GM23338 (cell line): ENCODE measurements at regions not wholly inside any gene's neighbourhood (a gene's known extent, or its start where the extent isn't known, plus 50 kb on each side); places are given as distances from the start of the nearest gene placed in this dataset.

Source experiments
- ATAC-seq: fragments of 200-7000 bp; cut with Tn5 transposase; 3 replicates; pipeline ENCODE4 v1.9.1; 2020
- DNase-seq: peaks from one replicate; pipeline ENCODE4 v3.0.0-alpha.2; 2015; ENCODE audit warnings: low spot score
- H2AFZ ChIP-seq: fragments of 200-600 bp; sonication (generic); 2 replicates; pipeline ENCODE4 v1.8.0; 2016; ENCODE audit warnings: antibody characterized with exemption, mild to moderate bottlenecking, moderate library complexity
- H3F3A ChIP-seq: fragments of 200-600 bp; sonication (generic); replicated peaks from 2 replicates; pipeline ENCODE4 v1.8.0; 2017; ENCODE audit warnings: antibody characterized with exemption, mixed run types, low read depth
- H3K27ac ChIP-seq: fragments of 200-600 bp; sonication (generic); 2 replicates; pipeline ENCODE4 v1.6.1; 2016; ENCODE audit warnings: low read depth
- H3K27me3 ChIP-seq: fragments of 200-600 bp; sonication (generic); 2 replicates; pipeline ENCODE4 v1.8.0; 2016; ENCODE audit warnings: mild to moderate bottlenecking, mixed run types, moderate library complexity; ENCODE audit not compliant: insufficient read depth
- H3K36me3 ChIP-seq: fragments of 200-600 bp; sonication (generic); 2 replicates; pipeline ENCODE4 v1.8.0; 2016; ENCODE audit warnings: mild to moderate bottlenecking; ENCODE audit not compliant: insufficient read depth
- H3K4me1 ChIP-seq: fragments of 200-600 bp; sonication (generic); 2 replicates; pipeline ENCODE4 v1.8.0; 2016; ENCODE audit warnings: mild to moderate bottlenecking, moderate library complexity; ENCODE audit not compliant: insufficient read depth
- H3K4me2 ChIP-seq: fragments of 200-600 bp; sonication (generic); 2 replicates; pipeline ENCODE4 v1.7.1; 2017; ENCODE audit warnings: mixed run types
- H3K4me3 ChIP-seq: fragments of 200-600 bp; sonication (generic); 2 replicates; pipeline ENCODE4 v1.6.1; 2016; ENCODE audit warnings: mixed run types
- H3K79me2 ChIP-seq: fragments of 200-600 bp; sonication (generic); replicated peaks from 2 replicates; pipeline ENCODE4 v1.8.0; 2017; ENCODE audit warnings: mild to moderate bottlenecking; ENCODE audit not compliant: insufficient read depth
- H3K9me2 ChIP-seq: fragments of 200-600 bp; sonication (generic); 2 replicates; pipeline ENCODE4 v1.8.0; 2017; ENCODE audit not compliant: insufficient read depth
- H4K20me1 ChIP-seq: fragments of 200-600 bp; sonication (generic); replicated peaks from 2 replicates; pipeline ENCODE4 v1.8.0; 2017; ENCODE audit warnings: mild to moderate bottlenecking; ENCODE audit not compliant: insufficient read depth
- H3K27ac Mint-ChIP-seq: 2 replicates; pipeline ENCODE4 v1.8.0; 2020; ENCODE audit warnings: inconsistent platforms, mild to moderate bottlenecking, moderate library complexity, mixed read lengths
- H3K27me3 Mint-ChIP-seq: 3 replicates; pipeline ENCODE4 v1.8.0; 2022; ENCODE audit warnings: low read depth, mild to moderate bottlenecking, moderate library complexity, mixed read lengths, inconsistent platforms; ENCODE audit not compliant: insufficient read depth, poor library complexity
- H3K36me3 Mint-ChIP-seq: 3 replicates; pipeline ENCODE4 v1.8.0; 2021; ENCODE audit warnings: low read depth, mild to moderate bottlenecking, inconsistent platforms, moderate library complexity, mixed read lengths
- H3K4me1 Mint-ChIP-seq: 3 replicates; pipeline ENCODE4 v1.8.0; 2020; ENCODE audit warnings: mild to moderate bottlenecking, inconsistent platforms, mixed read lengths
- H3K4me3 Mint-ChIP-seq: 3 replicates; pipeline ENCODE4 v1.8.0; 2021; ENCODE audit warnings: moderate library complexity, mild to moderate bottlenecking, inconsistent platforms, mixed read lengths
- H3K9me3 Mint-ChIP-seq: 3 replicates; pipeline ENCODE4 v1.8.0; 2020; ENCODE audit warnings: moderate library complexity, mild to moderate bottlenecking, inconsistent platforms, mixed read lengths
- EZH2 ChIP-seq: fragments of 200-600 bp; sonication (generic); IDR thresholded peaks from one replicate; pipeline ENCODE4 v1.8.0; 2017; ENCODE audit warnings: antibody characterized with exemption, mild to moderate bottlenecking, low read depth; ENCODE audit not compliant: unreplicated experiment
- EZH2phosphoT487 ChIP-seq: fragments of 200-600 bp; sonication (generic); IDR thresholded peaks from one replicate; pipeline ENCODE4 v1.8.1; 2018; ENCODE audit warnings: antibody characterized with exemption; ENCODE audit not compliant: unreplicated experiment
- JUNB ChIP-seq: IDR thresholded peaks from one replicate; pipeline ENCODE4 v1.6.1; 2016; ENCODE audit warnings: antibody characterized with exemption; ENCODE audit not compliant: unreplicated experiment
- NANOG ChIP-seq: IDR thresholded peaks from 2 replicates; pipeline ENCODE4 v1.6.1; 2016; ENCODE audit warnings: antibody characterized with exemption, borderline replicate concordance
- POLR2AphosphoS5 ChIP-seq: IDR thresholded peaks from 2 replicates; pipeline ENCODE4 v1.6.1; 2016; ENCODE audit warnings: antibody characterized with exemption, low read depth
- ZNF114 ChIP-seq: fragments of 250-450 bp; sonication (Bioruptor Pico); IDR thresholded peaks from 2 replicates; pipeline ENCODE4 v1.5.0; 2020; ENCODE audit warnings: mild to moderate bottlenecking, moderate library complexity
- ZNF331 ChIP-seq: fragments of 250-450 bp; sonication (Bioruptor Pico); IDR thresholded peaks from 2 replicates; pipeline ENCODE4 v1.5.0; 2020; ENCODE audit warnings: low read depth, mild to moderate bottlenecking, moderate library complexity
- TF ChIP-seq, protein P1 (sequence below): IDR thresholded peaks from one replicate; pipeline ENCODE4 v1.6.1; 2018; ENCODE audit warnings: antibody characterized with exemption; ENCODE audit not compliant: unreplicated experiment
- TF ChIP-seq, protein P2 (sequence below): IDR thresholded peaks from 2 replicates; pipeline ENCODE4 v1.6.1; 2016; ENCODE audit warnings: antibody characterized with exemption

DNA sequence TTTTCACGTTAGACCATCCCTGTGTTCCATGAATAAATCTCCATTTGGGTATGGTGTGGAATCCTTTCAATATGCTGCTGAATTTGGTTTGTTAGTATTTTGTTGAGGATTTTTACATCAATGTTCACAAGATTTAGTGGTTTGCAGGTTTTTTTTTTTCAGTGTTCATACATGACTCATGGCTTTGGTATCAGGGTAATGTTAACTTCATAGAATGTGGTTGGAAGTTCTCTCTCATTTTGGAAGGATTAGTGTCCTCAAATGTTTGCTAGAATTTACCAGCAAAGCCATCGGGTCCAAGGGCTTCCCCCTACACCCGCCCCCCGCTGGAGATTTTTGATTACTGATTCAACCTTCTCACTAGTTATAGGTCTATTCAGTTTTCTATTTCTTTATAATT lies 398.0 kb downstream of the NXPH1 start:
- no peak overlapping the region for H2AFZ ChIP-seq
- no peaks in the 10 kb centered on the region for H3K27me3 Mint-ChIP-seq
- H3K4me1 Mint-ChIP-seq = peaks cover 5% of the 10 kb centered on the region; the same call in 2 of the 3 replicates
- ATAC-seq (no peak), DNase-seq (peak; percentile 19)
- H3K4me1 ChIP-seq = peaks cover 6% of the 10 kb centered on the region; the same call in 1 of the 2 replicates
- H3K9me2 ChIP-seq = no peaks in the 10 kb centered on the region
- no peak overlapping the region for H3K4me2 ChIP-seq
- H3K4me3 ChIP-seq = no peak overlapping the region
- H3K27ac Mint-ChIP-seq = peak overlapping the region; percentile 27; the same call in 1 of the 2 replicates
- H3K79me2 ChIP-seq = no peaks in the 10 kb centered on the region
- H3K36me3 Mint-ChIP-seq = no peaks in the 10 kb centered on the region
- TF ChIP-seq, protein P1, sequence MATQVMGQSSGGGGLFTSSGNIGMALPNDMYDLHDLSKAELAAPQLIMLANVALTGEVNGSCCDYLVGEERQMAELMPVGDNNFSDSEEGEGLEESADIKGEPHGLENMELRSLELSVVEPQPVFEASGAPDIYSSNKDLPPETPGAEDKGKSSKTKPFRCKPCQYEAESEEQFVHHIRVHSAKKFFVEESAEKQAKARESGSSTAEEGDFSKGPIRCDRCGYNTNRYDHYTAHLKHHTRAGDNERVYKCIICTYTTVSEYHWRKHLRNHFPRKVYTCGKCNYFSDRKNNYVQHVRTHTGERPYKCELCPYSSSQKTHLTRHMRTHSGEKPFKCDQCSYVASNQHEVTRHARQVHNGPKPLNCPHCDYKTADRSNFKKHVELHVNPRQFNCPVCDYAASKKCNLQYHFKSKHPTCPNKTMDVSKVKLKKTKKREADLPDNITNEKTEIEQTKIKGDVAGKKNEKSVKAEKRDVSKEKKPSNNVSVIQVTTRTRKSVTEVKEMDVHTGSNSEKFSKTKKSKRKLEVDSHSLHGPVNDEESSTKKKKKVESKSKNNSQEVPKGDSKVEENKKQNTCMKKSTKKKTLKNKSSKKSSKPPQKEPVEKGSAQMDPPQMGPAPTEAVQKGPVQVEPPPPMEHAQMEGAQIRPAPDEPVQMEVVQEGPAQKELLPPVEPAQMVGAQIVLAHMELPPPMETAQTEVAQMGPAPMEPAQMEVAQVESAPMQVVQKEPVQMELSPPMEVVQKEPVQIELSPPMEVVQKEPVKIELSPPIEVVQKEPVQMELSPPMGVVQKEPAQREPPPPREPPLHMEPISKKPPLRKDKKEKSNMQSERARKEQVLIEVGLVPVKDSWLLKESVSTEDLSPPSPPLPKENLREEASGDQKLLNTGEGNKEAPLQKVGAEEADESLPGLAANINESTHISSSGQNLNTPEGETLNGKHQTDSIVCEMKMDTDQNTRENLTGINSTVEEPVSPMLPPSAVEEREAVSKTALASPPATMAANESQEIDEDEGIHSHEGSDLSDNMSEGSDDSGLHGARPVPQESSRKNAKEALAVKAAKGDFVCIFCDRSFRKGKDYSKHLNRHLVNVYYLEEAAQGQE = no peak
- H3K4me3 Mint-ChIP-seq = no peak overlapping the region
- H4K20me1 ChIP-seq = no peaks in the 10 kb centered on the region
- no peak overlapping the region for H3K27ac ChIP-seq
- H3K27me3 ChIP-seq = no peaks in the 10 kb centered on the region
- H3K36me3 ChIP-seq = no peaks in the 10 kb centered on the region
- no peaks in the 10 kb centered on the region for H3K9me3 Mint-ChIP-seq
- no peaks in the 10 kb centered on the region for H3F3A ChIP-seq

DNA sequence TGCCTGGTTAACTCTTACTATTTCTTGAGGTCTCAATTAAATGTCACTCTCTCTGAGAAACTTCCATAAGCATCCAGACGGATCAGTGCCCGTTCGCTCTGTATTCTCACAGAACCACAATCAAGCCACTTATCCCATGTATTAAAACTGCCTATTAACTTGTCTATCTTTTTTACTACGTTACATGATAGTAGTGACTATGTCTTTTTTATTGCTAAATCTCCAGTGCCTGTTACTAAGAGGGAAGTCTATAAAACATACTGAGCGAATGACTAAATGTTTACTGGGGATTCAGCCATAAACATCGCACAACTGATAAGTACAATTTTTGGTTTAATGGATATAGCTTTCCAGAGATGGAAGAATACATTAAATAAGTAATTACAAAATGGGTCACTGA lies 399.9 kb downstream of the NXPH1 start:
- H3F3A ChIP-seq = no peaks in the 10 kb centered on the region
- Mint-ChIP-seq H3K27ac (no peak overlapping the region), H3K27me3 (no peaks in the 10 kb centered on the region), H3K36me3 (no peaks in the 10 kb centered on the region), H3K4me3 (no peak overlapping the region), H3K4me1 (peaks cover 5% of the 10 kb centered on the region; the same call in 2 of the 3 replicates), H3K9me3 (no peaks in the 10 kb centered on the region)
- H3K4me2 ChIP-seq = no peak overlapping the region
- no peak overlapping the region for H3K4me3 ChIP-seq
- no peaks in the 10 kb centered on the region for H3K27me3 ChIP-seq
- no peak overlapping the region for H3K27ac ChIP-seq
- H3K4me1 ChIP-seq = peaks cover 6% of the 10 kb centered on the region; the same call in 1 of the 2 replicates
- H3K36me3 ChIP-seq = no peaks in the 10 kb centered on the region
- H3K9me2 ChIP-seq = no peaks in the 10 kb centered on the region
- no peak overlapping the region for H2AFZ ChIP-seq
- DNase-seq (no peak), ATAC-seq (no peak)
- no peaks in the 10 kb centered on the region for H3K79me2 ChIP-seq
- H4K20me1 ChIP-seq = no peaks in the 10 kb centered on the region
- TF ChIP-seq NANOG (no peak), EZH2phosphoT487 (no peak), POLR2AphosphoS5 (no peak), JUNB (no peak), EZH2 (no peak), ZNF114 (CRISPR knock-in tag) (no peak), ZNF331 (CRISPR knock-in tag) (no peak)
- TF ChIP-seq, protein P1 = no peak
- TF ChIP-seq, protein P2, sequence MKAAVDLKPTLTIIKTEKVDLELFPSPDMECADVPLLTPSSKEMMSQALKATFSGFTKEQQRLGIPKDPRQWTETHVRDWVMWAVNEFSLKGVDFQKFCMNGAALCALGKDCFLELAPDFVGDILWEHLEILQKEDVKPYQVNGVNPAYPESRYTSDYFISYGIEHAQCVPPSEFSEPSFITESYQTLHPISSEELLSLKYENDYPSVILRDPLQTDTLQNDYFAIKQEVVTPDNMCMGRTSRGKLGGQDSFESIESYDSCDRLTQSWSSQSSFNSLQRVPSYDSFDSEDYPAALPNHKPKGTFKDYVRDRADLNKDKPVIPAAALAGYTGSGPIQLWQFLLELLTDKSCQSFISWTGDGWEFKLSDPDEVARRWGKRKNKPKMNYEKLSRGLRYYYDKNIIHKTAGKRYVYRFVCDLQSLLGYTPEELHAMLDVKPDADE = no peak
